ENCODE measurements at regions not wholly inside any gene's neighbourhood (a gene's known extent, or its start where the extent isn't known, plus 50 kb on each side); places are given as distances from the start of the nearest gene placed in this dataset.

DNA sequence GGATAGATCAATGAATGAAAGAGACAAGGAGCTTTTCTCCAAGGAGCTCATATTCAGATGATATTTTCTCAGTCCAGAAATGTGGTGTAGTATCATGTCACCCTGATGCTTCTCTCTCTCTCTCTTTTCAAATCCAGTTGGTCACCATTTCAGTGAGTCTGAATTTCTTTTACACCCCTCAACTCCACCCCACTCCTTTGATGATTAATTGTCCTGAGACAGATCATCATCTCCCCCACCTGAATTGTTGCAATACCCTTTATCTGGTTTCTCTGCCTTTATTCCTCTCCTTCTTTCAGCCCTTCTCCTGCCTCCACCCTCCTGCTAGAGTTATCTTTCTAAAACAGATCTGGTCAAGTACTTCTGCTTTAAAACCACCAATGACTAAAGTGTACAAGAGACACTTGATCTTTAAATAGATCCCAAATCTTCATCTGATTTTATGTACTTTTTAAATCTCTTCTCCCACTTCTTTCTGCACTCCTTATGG, 299.8 kb downstream of the KLF5 start (continued):
- TF ChIP-seq, protein P1, sequence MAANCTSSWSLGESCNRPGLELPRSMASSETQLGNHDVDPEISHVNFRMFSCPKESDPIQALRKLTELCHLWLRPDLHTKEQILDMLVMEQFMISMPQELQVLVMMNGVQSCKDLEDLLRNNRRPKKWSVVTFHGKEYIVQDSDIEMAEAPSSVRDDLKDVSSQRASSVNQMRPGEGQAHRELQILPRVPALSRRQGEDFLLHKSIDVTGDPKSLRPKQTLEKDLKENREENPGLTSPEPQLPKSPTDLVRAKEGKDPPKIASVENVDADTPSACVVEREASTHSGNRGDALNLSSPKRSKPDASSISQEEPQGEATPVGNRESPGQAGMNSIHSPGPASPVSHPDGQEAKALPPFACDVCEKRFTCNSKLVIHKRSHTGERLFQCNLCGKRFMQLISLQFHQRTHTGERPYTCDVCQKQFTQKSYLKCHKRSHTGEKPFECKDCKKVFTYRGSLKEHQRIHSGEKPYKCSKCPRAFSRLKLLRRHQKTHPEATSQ (tag by site-specific recombination; IDR thresholded peaks at IDR 0.05): no peak
- TF ChIP-seq ZNF423 (tag by site-specific recombination; IDR thresholded peaks at IDR 0.05): no peak
- TF ChIP-seq ZNF214 (tag by site-specific recombination; IDR thresholded peaks at IDR 0.05; ENCODE audit: borderline replicate concordance): no peak
- TF ChIP-seq KLF7 (tag by site-specific recombination; IDR thresholded peaks at IDR 0.05; ENCODE audit: borderline replicate concordance): no peak
- TF ChIP-seq ZNF132 (tag by site-specific recombination; IDR thresholded peaks at IDR 0.05; ENCODE audit: borderline replicate concordance): no peak
- no peak for TF ChIP-seq SP7 (tag by site-specific recombination; IDR thresholded peaks at IDR 0.05)

DNA sequence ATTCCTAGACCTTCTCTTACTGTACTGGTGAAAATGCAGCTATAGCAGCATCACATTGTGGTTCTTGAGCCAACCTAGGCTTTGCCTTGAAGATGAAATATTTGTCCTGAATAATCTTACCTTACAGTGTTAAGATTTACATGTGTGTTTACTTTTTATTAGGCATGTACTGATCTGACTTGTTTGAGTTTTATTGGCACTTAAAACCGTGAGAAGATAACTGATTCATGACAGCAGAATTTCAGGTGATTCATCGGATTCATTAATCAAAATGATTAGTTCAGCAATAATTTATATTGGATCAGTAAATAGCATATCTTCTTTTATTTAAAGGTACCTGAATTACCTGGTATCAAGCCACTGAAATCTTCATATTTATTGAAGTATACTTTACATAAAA, 296.3 kb downstream of the KLF5 start:
- Histone ChIP-seq H3K27ac (ENCODE audit: extremely low read depth, low read depth, low read length) (no peak overlapping the region), H3K36me3 (ENCODE audit: control insufficient read depth in 2 of 2, insufficient read depth in 1 of 2, low read length in 2 of 2) (no peaks in the 10 kb centered on the region), H3K4me1 (ENCODE audit: control insufficient read depth, insufficient read depth, low read length) (no peaks in the 10 kb centered on the region), H3K9me3 (ENCODE audit: control insufficient read depth, insufficient read depth, low read depth, low read length) (no peaks in the 10 kb centered on the region), H3K4me3 (ENCODE audit: low read depth, low read length) (no peak overlapping the region)
- ChIA-PET POLR2A (no interaction called here), CTCF (no interaction called here)
- TF ChIP-seq ZNF37A (tag by site-specific recombination; IDR thresholded peaks at IDR 0.05): no peak
- no peak for TF ChIP-seq ZNF121 (tag by site-specific recombination; IDR thresholded peaks at IDR 0.05)
- TF ChIP-seq YY1 (tag by site-specific recombination; IDR thresholded peaks at IDR 0.05): no peak
- TF ChIP-seq ZNF624 (tag by site-specific recombination; IDR thresholded peaks at IDR 0.05): no peak
- TF ChIP-seq OSR2 (tag by site-specific recombination; IDR thresholded peaks at IDR 0.05): no peak
- TF ChIP-seq ZNF768 (tag by site-specific recombination; IDR thresholded peaks at IDR 0.05): no peak
- no peak for TF ChIP-seq ZNF10 (tag by site-specific recombination; IDR thresholded peaks at IDR 0.05)
- no peak for TF ChIP-seq ZNF791 (tag by site-specific recombination; IDR thresholded peaks at IDR 0.05)
- TF ChIP-seq, protein P2, sequence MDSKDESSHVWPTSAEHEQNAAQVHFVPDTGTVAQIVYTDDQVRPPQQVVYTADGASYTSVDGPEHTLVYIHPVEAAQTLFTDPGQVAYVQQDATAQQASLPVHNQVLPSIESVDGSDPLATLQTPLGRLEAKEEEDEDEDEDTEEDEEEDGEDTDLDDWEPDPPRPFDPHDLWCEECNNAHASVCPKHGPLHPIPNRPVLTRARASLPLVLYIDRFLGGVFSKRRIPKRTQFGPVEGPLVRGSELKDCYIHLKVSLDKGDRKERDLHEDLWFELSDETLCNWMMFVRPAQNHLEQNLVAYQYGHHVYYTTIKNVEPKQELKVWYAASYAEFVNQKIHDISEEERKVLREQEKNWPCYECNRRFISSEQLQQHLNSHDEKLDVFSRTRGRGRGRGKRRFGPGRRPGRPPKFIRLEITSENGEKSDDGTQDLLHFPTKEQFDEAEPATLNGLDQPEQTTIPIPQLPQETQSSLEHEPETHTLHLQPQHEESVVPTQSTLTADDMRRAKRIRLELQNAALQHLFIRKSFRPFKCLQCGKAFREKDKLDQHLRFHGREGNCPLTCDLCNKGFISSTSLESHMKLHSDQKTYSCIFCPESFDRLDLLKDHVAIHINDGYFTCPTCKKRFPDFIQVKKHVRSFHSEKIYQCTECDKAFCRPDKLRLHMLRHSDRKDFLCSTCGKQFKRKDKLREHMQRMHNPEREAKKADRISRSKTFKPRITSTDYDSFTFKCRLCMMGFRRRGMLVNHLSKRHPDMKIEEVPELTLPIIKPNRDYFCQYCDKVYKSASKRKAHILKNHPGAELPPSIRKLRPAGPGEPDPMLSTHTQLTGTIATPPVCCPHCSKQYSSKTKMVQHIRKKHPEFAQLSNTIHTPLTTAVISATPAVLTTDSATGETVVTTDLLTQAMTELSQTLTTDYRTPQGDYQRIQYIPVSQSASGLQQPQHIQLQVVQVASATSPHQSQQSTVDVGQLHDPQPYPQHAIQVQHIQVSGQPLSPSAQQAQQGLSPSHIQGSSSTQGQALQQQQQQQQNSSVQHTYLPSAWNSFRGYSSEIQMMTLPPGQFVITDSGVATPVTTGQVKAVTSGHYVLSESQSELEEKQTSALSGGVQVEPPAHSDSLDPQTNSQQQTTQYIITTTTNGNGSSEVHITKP (tag by site-specific recombination; IDR thresholded peaks at IDR 0.05): no peak
- TF ChIP-seq ZNF169 (tag by site-specific recombination; IDR thresholded peaks at IDR 0.05): no peak
- no peak for TF ChIP-seq ZNF324 (tag by site-specific recombination; IDR thresholded peaks at IDR 0.05)

DNA sequence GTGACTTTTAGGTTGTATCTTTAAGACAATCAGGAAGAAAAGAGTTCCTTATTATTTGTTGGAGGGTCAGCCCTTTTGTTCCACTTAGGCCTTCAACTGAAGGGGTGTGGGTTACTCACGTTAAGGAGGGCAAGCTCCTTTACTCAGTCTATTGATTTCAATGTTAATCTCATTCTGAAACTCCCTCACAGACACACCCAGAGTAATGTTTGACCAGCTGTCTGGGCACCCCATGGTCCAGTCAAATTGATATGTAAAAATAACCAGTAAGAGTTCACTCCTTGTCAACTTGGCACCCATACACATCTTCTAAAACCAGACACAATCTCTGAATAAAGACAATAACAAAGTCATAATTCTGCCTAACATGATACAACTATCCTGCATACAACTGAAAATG, 292.9 kb downstream of the KLF5 start:
- Histone ChIP-seq H3K4me1 (ENCODE audit: control insufficient read depth, insufficient read depth, low read length) (no peaks in the 10 kb centered on the region), H3K9me3 (ENCODE audit: control insufficient read depth, insufficient read depth, low read depth, low read length) (no peaks in the 10 kb centered on the region), H3K36me3 (ENCODE audit: control insufficient read depth in 2 of 2, insufficient read depth in 1 of 2, low read length in 2 of 2) (no peaks in the 10 kb centered on the region), H3K4me3 (ENCODE audit: low read depth, low read length) (no peak overlapping the region), H3K27ac (ENCODE audit: extremely low read depth, low read depth, low read length) (no peak overlapping the region)
- POLR2A ChIA-PET: no interaction called here
- no peak for TF ChIP-seq SCRT2 (tag by site-specific recombination; IDR thresholded peaks at IDR 0.05)
- TF ChIP-seq ZBTB21 (tag by site-specific recombination; IDR thresholded peaks at IDR 0.05): no peak
- TF ChIP-seq ZNF169 (tag by site-specific recombination; IDR thresholded peaks at IDR 0.05): no peak
- TF ChIP-seq ZNF544 (tag by site-specific recombination; IDR thresholded peaks at IDR 0.05): no peak
- TF ChIP-seq KLF9 (tag by site-specific recombination; IDR thresholded peaks at IDR 0.05; ENCODE audit: low read depth): no peak
- no peak for TF ChIP-seq ZNF624 (tag by site-specific recombination; IDR thresholded peaks at IDR 0.05)
- CTCF ChIA-PET: interaction anchor here (0.6 kb wide), 1 partner anchor 76 kb away, joined by 3 read pairs; no protein-coding TSS in a partner anchor

All from HEK293 (cell line).